ENCODE measurements at regions not wholly inside any gene's neighbourhood (a gene's known extent, or its start where the extent isn't known, plus 50 kb on each side); places are given as distances from the start of the nearest gene placed in this dataset.
"Not testable (repeated sequence)": the region's sequence is repeated elsewhere in the genome, so short reads cannot be mapped to it uniquely, and the experiment has no call there.

- no peak for DNase-seq
Observed at GRCh38 chr1:101185421-101185820, 51.4 kb upstream of the S1PR1 start.

- peak; percentile 8 for DNase-seq
Observed at GRCh38 chr1:101183388-101183699, 53.5 kb upstream of the S1PR1 start.

GRCh38 chr1:101182627-101183387 lies 54.0 kb upstream of the S1PR1 start:
- DNase-seq, result no peak

- DNase-seq, result no peak
Observed at GRCh38 chr1:101181930-101182329, 54.9 kb upstream of the S1PR1 start.

GRCh38 chr1:101178688-101179491 lies 57.9 kb upstream of the S1PR1 start:
- no peak for DNase-seq

GRCh38 chr1:101178341-101178687 lies 58.5 kb upstream of the S1PR1 start:
- no peak for DNase-seq

GRCh38 chr1:101175886-101176285 lies 60.9 kb upstream of the S1PR1 start:
- DNase-seq, result no peak

- no peak for DNase-seq
Observed at GRCh38 chr1:101175466-101175865, 61.4 kb upstream of the S1PR1 start.

GRCh38 chr1:101174722-101175121 lies 62.1 kb upstream of the S1PR1 start:
- no peak for DNase-seq

GRCh38 chr1:101174298-101174697 lies 62.5 kb upstream of the S1PR1 start:
- not testable (repeated sequence) for DNase-seq

- DNase-seq, result no peak
Observed at GRCh38 chr1:101170506-101171050, 66.2 kb upstream of the S1PR1 start.

- DNase-seq, result no peak
Observed at GRCh38 chr1:101167891-101168290, 68.9 kb upstream of the S1PR1 start.

GRCh38 chr1:101166583-101167120 lies 70.2 kb upstream of the S1PR1 start:
- no peak for DNase-seq

GRCh38 chr1:101165954-101166353 lies 70.9 kb upstream of the S1PR1 start:
- peak; percentile 47 for DNase-seq

- no peak for DNase-seq
Observed at GRCh38 chr1:101165532-101165931, 71.3 kb upstream of the S1PR1 start.

- DNase-seq, result peak; percentile 24
Observed at GRCh38 chr1:101164776-101165175, 72.0 kb upstream of the S1PR1 start.

- no peak for DNase-seq
Observed at GRCh38 chr1:101162736-101163735, 73.8 kb upstream of the S1PR1 start.

GRCh38 chr1:101162300-101162699 lies 74.5 kb upstream of the S1PR1 start:
- no peak for DNase-seq

- DNase-seq, result no peak
Observed at GRCh38 chr1:101161619-101162018, 75.2 kb upstream of the S1PR1 start.

- DNase-seq, result no peak
Observed at GRCh38 chr1:101158424-101158823, 78.4 kb upstream of the S1PR1 start.

- DNase-seq, result peak; percentile 9
Observed at GRCh38 chr1:101154547-101154946, 82.3 kb upstream of the S1PR1 start.

GRCh38 chr1:101153692-101154091 lies 83.1 kb upstream of the S1PR1 start:
- DNase-seq, result no peak

- DNase-seq, result no peak
Observed at GRCh38 chr1:101152633-101153032, 84.2 kb upstream of the S1PR1 start.
